NCI-H2029 (cell line): ENCODE measurements at regions not wholly inside any gene's neighbourhood (a gene's known extent, or its start where the extent isn't known, plus 50 kb on each side); places are given as distances from the start of the nearest gene placed in this dataset.
"Not testable (repeated sequence)": the region's sequence is repeated elsewhere in the genome, so short reads cannot be mapped to it uniquely, and the experiment has no call there.

Source experiments
- DNase-seq: peaks from one replicate; lab custom pipeline; 2025; lab: John Stamatoyannopoulos, UW

DNA sequence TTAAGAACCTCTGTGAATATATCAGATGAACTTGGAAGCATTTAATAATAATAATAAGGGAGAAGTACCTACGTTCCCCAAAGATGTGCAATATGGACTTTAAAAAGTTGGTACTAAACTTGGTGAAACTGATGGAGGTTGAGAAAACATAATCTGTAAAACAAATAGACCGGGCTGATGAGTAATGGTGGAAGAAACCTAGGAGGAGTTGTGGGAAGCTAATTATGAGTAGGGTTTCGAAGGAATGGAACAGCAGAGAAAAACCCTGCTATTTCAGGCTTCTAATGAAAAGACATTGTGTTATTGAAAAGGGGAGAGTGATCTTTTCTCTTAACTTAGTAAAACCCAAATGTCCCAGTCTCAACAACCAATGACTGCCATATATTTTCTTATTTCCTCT is 229.3 kb downstream of the PCSK1 start:
- no peak for DNase-seq

DNA sequence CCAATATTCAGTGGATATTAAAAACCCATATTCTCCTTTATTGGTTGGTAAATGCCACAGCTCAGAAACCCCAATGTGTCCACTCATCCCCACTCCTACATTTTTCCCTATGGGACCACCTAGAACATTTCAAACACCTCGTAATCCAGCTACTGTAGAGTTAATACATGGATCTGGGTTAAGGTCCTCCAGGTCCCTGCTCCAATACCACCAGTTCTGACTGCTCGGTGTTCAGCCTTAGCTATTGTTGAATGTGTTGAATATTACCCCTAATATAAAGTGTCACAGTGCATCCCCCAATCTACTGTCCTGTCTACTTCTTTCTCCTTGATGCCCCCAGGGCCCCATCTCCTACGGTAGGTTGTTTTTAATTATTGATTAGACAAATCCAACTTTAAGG is 231.5 kb downstream of the PCSK1 start:
- no peak for DNase-seq

DNA sequence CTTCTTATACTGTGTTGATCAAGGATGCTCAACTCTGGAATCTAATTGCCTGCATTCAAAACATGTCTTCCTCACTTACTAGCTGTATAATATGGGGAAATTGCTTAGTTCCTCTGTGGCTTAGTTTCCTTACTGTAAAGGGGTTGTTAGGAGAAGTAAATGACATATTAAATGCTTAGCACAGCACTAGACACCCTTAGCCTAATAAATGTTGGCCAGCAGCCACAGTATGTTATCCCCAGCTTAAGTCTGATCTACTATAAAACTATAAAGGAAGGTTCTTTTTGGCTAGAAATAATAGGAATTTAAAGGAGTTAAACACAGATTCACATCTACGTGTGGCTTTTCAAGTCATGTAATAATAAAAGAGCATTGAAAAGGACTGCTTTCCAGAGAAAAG is 232.4 kb downstream of the PCSK1 start:
- DNase-seq, result no peak

DNA sequence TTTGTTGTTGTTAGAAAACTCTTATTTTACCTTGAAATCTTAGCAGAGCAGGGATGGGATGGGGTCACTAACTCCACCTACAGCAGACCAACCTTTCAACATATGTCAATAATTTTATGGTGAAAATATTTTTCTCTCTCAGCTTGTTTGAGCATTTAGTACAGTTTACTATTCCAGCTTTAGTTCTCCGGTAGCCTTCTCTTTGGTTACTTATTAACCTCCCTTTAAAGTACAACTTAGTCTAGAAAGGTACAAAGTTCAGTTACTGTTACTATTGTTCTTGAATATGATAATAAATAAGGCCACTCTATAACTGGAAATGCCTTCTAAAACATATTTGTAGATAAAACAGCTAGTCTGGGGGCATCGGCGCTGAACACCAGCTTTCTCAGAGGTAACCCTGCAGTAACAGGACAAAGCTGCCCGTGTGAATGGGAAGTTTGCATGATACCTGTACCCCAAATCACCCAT is 233.3 kb downstream of the PCSK1 start:
- no peak for DNase-seq

DNA sequence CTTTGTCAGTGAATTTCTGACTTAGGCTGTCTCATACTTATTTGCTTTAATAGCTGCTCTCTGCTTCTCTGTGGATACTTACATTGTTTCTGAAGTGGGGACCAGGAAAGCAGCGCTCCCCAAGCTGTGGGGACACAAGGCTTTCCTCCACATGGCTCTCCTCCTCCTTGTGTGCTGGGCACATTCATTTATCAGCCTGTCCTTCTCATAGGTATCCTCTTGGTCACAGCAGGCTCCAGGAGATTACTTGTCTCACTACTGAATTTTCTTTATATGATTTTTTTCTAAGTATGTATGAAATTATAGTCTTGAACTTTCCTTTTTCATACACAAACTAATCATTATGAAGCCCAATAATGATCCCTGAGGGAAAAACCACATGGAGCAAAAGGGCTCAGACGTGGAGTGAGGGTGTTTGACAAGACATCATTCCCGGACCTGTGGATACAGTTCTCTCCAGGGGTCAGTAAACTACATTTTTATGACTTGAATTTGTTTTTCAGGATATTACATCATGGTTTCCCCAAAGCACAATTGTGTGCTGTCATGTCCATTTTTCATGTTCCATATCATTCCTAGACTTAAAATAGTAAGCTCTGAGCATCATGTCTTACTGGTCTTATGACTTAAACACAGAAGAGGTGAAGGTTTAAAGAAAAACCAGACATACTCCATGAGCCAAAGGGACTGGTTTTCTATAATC is 234.5 kb downstream of the PCSK1 start:
- DNase-seq, result no peak

DNA sequence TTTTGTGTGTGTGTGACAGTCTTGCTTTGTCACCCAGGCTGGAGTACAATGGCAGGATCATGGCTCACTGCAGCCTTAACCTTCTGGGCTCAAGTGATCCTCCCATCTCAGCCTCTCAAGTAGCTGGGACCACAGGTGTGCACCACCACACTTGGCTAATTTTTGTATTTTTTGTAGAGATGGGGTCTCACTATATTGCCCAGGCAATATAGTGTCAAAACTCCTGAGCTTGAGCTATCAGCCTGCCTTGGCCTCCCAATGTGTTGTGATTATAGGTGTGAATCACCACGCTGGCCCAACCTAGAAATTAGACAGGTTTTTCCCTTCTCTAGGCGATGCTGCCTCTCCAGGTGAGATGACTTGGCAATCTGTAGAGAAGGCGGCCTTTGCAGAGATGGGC is 235.3 kb downstream of the PCSK1 start:
- DNase-seq, result not testable (repeated sequence)

DNA sequence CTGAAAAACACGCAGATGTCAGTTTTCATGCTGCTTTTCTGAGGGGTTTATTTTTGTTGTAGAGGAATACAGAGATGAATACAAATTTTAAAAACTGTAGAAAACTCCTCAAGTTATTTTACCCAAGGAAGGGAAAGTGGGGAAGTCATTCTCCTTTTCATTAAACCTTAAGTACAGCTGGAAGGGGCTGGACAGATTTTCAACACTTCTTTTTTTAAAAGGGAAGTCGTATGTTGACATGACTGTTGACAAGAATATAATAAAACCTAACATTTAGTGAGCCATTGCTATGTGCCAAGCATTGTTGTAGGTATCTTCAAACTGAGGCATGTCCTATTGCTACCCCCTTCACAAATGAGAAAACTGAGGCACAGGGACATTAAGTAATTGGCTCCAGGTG is 235.7 kb upstream of the ELL2 start:
- no peak for DNase-seq

DNA sequence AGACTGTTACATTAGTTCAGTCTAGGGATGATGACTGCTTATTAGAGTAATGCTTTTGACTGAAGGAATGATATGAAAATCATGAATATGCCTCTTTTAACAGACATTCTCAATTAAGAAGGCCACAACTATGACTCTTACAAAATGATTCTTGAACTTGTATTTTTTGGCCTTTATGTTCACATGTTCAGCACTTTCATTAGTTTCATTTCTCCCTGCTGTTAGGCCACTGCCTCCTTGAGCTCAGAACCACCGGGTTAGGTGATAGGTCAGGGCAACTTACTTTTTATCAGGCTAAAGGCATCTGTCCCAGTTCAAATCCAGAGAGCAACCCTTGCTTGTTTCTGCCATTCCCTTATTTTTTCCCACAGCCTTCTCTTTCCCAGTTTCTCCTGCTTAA is 235.2 kb upstream of the ELL2 start:
- no peak for DNase-seq

DNA sequence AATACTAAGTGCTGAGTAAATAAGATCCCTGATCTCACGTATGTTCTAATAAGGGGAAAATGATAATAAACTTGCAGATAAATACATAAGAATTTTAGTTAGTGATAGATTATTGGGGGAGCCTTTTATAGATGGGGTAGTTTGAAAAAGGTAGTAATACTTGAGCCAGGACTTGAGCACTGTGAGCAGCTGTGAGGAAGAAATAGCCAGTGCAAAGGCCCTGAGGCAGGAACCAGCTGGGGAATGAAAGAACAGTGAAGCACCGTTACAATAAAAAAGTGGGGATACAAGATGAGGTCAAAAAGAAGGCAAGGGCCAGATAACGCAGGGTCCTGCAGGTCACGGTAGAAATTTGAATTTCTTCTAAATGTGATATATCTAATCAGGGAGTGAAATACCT is 234.8 kb upstream of the ELL2 start:
- DNase-seq, result no peak

DNA sequence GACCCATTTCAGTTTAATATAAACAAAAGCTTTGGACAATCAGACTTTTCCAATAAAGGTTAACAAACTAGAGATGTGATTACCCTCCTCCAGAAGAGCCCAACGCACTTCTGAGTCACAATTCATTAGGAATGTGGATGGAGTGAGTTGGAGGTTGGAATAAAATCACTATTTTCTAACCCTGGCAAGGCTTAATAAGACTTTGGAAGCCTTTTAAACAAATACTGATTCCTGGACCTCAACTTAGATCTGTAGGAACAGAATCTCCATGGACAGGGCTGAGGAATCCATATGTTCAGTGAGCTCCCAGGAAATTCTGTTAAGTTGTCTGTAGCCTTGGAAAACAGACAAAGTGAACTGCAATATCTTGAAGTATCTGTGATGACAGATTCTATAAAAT is 233.5 kb upstream of the ELL2 start:
- DNase-seq, result no peak

DNA sequence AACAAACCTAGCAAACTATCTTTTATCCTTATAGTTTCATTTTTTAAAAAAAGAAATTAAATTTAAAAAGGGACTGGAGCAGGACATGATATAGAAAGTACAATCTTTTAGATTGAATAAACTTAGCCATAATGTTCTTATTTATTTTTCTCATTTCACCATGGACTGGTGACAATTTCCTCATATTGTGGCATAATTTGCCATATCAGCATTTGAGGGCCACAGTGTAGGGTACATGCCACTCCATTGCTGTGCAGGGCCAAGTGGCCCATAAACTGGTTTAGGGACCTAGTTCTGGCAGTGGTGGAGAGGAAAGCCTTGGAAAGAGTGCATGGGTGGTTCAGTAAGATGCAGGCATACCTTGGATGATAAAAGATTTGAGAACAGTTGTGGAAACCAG is 232.9 kb upstream of the ELL2 start:
- no peak for DNase-seq

DNA sequence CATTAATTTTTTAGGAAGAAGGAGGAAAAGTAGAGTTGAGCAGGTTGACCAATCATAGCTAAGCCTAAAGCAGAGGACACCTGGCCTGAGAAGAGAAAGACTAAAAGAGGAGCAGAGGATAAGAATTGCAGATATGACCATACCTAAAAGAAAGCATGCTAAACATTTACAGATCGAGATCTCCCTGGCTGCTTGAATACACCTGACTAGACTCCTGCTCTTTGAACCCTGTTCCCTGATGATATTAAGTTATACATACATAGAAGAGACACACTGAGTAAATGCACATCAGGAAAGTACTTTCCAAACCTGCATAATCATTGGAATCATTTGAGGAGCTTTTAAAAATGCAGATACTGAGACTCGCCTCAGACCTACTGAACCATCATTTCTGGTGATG is 232.3 kb upstream of the ELL2 start:
- no peak for DNase-seq

DNA sequence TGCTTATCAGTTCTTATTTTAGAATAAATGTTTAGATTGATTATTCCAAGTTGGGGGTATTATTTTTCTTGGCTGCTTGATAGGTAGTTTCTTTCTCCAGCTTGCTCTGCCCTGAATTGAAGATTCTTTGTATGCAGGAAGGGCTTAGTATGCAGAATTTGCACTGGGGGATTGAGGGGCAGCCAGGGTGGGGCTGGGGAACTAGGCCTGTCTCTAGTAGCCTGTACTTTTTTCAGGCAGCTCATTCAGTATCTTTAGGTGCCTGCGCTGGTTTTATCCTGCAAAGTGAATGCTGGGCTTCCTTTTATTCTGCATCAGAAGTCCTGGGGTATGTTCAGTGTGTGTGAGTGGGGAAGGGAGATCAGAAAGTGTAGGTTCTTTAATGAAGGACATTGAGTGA is 228.3 kb upstream of the ELL2 start:
- DNase-seq, result no peak

DNA sequence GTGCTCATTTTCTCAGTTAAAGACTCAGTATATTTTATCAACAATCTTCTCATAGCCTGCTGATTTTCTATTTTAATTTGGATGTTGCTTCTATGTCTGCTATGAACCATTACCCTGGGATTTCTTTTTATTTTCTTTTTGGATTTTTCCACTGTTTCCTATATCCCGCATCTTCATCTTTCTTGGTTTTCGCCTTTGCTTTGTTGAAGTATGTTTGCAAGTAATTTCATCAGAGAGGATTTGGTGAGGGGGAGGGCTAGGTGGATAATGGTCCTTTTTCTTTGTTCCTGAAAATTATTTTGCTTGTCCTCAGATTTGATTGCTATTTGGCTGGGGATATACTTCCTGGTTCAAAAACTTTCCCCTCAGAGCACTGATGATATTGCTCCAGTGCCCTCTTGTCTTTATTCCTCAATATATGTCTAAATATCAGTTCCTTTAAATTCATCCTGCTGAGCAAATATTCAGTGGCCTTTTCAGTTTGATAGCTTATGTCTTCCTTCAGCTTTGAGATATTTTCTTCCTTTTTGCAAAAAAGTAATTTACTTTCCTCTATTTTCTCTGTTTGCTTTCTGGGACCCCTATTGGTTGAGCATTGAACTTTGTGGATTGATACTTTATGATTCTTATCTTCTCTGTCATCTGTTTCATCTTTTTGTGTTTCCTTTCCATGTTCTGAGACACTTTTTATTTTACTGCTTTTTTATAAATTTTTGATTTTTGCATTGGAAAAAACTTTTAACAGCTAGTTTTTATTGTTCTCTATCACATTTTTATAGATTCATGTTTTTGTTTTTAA is 227.6 kb upstream of the ELL2 start:
- DNase-seq, result no peak

DNA sequence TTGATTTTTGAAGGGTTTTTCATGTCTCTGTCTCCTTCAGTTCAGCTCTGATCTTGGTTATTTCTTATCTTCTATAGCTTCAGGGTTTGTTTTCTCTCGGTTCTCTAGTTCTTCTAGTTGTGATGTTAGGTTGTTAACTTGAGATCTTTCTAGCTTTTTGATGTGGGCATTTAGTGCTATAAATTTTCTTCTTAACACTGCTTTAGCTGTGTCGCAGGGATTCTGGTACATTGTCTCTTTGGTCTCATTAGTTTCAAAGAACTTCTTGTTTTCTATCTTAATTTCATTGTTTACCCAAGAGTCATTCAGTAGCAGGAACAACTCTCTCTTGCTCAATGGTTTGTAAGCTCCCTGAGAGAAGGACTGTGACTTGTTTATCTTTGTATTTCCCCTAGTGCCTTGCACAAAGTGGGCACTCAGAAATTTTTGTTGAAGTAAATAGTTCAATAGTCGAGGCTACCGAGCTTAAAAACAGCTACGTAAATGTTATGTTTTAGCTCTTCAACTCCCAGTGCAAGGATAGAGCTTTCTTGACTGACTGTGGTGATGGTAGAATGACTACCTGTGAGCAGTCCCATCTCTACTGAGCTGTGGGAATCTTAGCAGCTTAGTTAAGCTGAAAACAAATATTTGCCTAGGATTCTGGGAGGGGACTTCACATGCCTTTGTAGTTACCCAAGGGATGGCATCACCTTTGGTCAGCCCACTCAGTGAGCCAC is 225.8 kb upstream of the ELL2 start:
- DNase-seq, result no peak

DNA sequence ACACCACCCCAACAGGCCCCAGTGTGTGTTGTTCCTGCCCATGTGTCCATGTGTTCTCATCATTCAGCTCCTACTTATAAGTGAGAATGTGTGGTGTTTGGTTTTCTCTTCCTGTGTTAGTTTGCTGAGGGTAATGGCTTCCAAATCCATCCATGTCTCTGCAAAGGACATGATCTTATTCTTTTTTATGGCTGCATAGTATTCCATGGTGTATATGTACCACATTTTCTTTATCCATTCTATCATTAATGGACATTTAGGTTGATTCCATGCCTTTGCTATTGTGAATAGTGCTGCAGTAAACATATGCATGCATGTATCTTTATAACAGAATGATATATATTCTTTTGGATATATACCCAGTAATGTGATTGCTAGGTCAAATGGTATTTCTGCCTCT is 222.9 kb upstream of the ELL2 start:
- DNase-seq, result not testable (repeated sequence)

DNA sequence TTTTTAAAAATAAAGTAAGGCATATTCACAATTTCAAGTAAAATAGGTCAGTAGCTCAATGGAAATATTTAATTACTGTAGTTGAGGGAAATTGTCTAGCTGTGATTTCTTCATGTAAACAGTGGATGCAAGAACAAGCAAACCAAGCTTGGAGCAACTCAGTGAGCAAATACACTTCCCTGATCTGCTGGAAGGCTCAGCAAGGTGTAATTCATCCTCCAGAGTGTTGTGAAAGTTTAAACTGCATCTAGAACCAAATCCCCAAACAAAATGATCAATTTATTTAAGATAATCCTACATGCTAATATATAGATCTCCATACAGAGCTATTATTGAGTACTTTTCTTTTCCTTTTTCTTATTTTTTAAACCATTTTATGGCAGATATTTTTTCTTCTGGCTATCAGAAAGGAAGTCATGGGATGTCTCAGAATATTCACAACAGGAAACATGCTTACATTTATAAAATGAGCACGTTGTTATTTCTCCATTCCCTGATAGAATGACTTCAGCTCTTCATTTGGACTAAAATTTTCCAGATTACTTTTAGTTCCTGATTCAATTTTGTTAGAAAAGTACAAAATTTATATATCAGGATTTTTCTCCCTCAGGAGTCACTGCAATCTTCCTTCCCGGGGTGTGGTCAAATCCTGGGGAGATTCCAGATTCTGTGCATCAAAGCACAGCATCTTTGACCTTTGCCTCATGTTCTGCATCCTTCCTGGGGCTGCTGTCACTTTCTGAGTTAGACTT is 219.2 kb upstream of the ELL2 start:
- no peak for DNase-seq

DNA sequence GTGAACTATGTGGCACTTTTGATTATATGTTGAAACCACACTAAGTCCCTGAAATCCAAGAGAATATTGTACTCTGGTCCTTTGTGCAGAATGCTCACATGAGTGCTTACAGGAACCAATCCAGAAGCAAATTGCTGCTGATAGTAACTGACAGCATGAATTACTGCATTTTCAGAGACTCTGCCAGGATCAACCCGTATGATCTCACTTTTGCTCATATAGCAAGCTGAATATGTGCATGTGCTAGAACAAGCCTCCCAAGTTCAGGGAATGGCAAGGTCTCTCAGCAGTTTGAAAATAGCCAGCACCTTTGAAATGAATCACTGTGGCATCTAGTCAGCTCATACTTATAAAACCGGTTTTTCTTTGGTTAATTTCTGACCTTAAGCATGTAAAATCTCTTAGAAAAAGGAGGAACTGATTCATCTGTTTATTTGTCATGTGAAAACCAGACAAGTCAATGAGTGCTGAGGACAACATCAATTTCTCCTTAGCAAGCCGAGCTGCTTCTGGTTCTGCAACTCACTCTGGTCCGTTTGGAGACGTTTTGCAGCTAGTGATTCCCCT is 215.7 kb upstream of the ELL2 start:
- no peak for DNase-seq

DNA sequence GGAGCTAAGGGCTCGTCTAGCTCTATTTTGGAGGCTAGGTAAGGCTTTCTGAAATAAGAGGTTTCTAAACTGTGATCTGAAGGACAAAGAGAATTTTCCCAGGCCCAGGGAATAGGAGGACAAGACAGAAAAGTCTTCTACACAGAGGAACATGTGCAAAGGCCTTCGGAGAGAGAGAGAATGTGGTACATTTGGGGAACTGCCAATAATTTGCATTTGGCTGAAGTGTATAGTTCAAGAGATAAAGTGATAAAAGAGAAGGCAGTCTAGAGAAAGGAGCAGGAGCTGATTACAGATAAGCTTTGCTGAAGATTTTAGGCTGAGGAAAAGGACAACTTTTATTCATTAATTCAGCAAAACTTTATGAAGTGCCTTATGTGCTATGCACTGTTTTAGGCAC is 214.4 kb upstream of the ELL2 start:
- DNase-seq, result no peak

DNA sequence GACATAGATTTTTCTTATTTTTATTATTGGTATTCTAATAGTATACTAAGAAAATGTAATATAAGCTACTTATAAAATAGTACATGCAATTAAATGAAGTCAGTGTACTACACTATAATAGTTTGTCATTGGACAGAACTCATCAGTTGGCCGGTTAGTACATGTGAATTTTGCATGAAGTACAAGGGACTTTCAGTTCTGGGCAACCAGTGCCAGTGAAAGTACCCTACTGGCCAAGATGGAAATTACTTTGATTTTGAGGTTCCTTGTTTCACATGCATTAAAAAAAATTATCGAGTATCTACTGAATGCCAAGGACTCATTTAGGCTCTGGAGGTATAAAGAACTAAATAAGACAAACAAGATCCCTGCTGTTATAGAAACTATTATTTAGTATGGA is 213.4 kb upstream of the ELL2 start:
- DNase-seq, result no peak

DNA sequence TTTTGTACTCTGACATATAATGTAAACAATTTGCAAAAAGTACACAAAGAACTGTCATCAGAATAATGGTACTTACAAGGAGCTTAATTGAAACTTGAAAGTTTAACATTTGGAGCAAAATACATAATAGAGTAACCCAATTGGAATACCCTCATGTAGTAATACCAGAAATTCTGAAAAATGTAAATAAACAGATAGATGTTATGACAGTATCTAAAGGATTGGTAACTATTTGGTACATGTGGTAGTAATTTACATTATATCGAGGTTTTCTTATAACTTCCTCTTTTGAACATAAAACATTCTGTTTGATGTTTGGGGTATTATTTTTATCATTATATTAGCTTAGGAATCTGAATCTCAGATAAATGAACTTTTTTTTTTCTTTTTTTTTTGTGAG is 211.7 kb upstream of the ELL2 start:
- no peak for DNase-seq

DNA sequence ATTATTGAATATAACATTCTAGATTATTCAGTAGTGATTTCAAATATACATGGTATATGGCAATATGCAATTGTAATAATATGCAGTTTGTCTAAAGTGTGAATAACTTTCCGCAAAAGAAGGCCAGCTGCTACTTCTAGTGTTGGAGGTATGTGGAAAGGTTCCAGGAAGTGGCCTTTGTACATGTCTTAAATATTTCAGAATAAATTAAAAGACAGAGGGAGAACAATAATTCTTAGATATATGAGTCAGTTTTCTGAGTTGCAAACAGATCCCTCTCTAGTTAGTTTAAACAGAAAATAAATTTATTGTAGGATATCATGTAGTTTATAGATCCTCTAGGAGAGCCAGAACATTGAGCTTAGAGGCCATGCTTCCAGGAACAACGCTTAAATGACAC is 210.8 kb upstream of the ELL2 start:
- DNase-seq, result no peak
